ENCODE measurements at regions not wholly inside any gene's neighbourhood (a gene's known extent, or its start where the extent isn't known, plus 50 kb on each side); places are given as distances from the start of the nearest gene placed in this dataset.

- TF ChIP-seq ZNF558 (CRISPR knock-in tag; IDR thresholded peaks at IDR 0.05; ENCODE audit: borderline replicate concordance) (no peak), RARA (CRISPR knock-in tag; IDR thresholded peaks at IDR 0.05) (peak; percentile 95), ZNF12 (CRISPR knock-in tag; IDR thresholded peaks at IDR 0.05) (no peak), EP300 (IDR thresholded peaks at IDR 0.05; ENCODE audit: low read depth in 2 of 2, low read length in 2 of 2) (peak in 1 of 2 experiments; percentile 65; a peak in 3 of 4 replicates), EP300 (CRISPR knock-in tag; IDR thresholded peaks at IDR 0.05; ENCODE audit: borderline replicate concordance) (no peak; the same call in 1 of the 2 replicates), ZNF792 (CRISPR knock-in tag; IDR thresholded peaks at IDR 0.05) (no peak), CBFB (CRISPR knock-in tag; IDR thresholded peaks at IDR 0.05) (no peak), ATF2 (CRISPR knock-in tag; IDR thresholded peaks at IDR 0.05) (no peak; the same call in 1 of the 2 replicates), ZNF839 (CRISPR knock-in tag; IDR thresholded peaks at IDR 0.05; ENCODE audit: borderline replicate concordance) (no peak), MLX (CRISPR knock-in tag; IDR thresholded peaks at IDR 0.05) (no peak), ZBTB43 (CRISPR knock-in tag; conservative IDR thresholded peaks at IDR 0.05) (no peak), BCL3 (CRISPR knock-in tag; IDR thresholded peaks at IDR 0.05) (no peak), ZFP90 (CRISPR knock-in tag; IDR thresholded peaks at IDR 0.05; ENCODE audit: borderline replicate concordance) (no peak), PLRG1 (conservative IDR thresholded peaks at IDR 0.05) (no peak), ZNF331 (CRISPR knock-in tag; IDR thresholded peaks at IDR 0.05) (no peak; the same call in 1 of the 2 replicates), CENPBD1 (CRISPR knock-in tag; IDR thresholded peaks at IDR 0.05; ENCODE audit: borderline replicate concordance, low read depth) (no peak), ZNF572 (CRISPR knock-in tag; IDR thresholded peaks at IDR 0.05) (no peak), YEATS4 (CRISPR knock-in tag; IDR thresholded peaks at IDR 0.05; ENCODE audit: borderline replicate concordance) (peak; percentile 28; the same call in 1 of the 2 replicates), RAD21 (CRISPR knock-in tag; IDR thresholded peaks at IDR 0.05) (no peak), ZNF24 (IDR thresholded peaks at IDR 0.05) (no peak), HMG20B (CRISPR knock-in tag; conservative IDR thresholded peaks at IDR 0.05) (no peak), POLR2A (IDR thresholded peaks at IDR 0.05; ENCODE audit: insufficient read depth in 1 of 2, low read depth in 2 of 2, low read length in 2 of 2) (no peak), ZNF275 (CRISPR knock-in tag; IDR thresholded peaks at IDR 0.05; ENCODE audit: borderline replicate concordance) (no peak), ZBTB2 (CRISPR knock-in tag; IDR thresholded peaks at IDR 0.05; ENCODE audit: low read depth) (no peak), GFI1 (CRISPR knock-in tag; IDR thresholded peaks at IDR 0.05; ENCODE audit: borderline replicate concordance) (peak; percentile 79), MTF2 (CRISPR knock-in tag; IDR thresholded peaks at IDR 0.05; ENCODE audit: borderline replicate concordance) (no peak)
Observed at GRCh38 chr5:56476487-56476856, 243.3 kb upstream of the ANKRD55 start (continued).

Data from HepG2 (cell line).